Stimulated activated naive CD8-positive, alpha-beta T cell treated with anti-CD3 and anti-CD28 coated beads, Interleukin-15, amount 100 ng/mL, for 72 hours (primary cell): ENCODE measurements at regions not wholly inside any gene's neighbourhood (a gene's known extent, or its start where the extent isn't known, plus 50 kb on each side); places are given as distances from the start of the nearest gene placed in this dataset.
"Not testable (repeated sequence)": the region's sequence is repeated elsewhere in the genome, so short reads cannot be mapped to it uniquely, and the experiment has no call there.

Source experiments
- ATAC-seq: fragments of 150-1000 bp; cut with Tn5 transposase; 2 replicates; pipeline ENCODE4 v1.10.0; 2021; ENCODE audit warnings: mild to moderate bottlenecking, moderate library complexity
- DNase-seq, 2 donors: peaks; one replicate each; pipeline ENCODE4 v3.0.0; 2021 to 2022
- H3K27ac Mint-ChIP-seq, 2 donors: one replicate each; pipeline ENCODE4 v1.8.0; 2022; ENCODE audit warnings: mild to moderate bottlenecking in 2 of 2, mixed read lengths in 2 of 2, moderate library complexity in 2 of 2
- H3K27me3 Mint-ChIP-seq: one replicate; pipeline ENCODE4 v1.8.0; 2022; ENCODE audit warnings: mixed read lengths
- H3K4me1 Mint-ChIP-seq: one replicate; pipeline ENCODE4 v1.8.0; 2022; ENCODE audit warnings: mild to moderate bottlenecking, mixed read lengths
- H3K4me3 Mint-ChIP-seq, 2 donors: one replicate each; pipeline ENCODE4 v1.8.0; 2022; ENCODE audit warnings: mild to moderate bottlenecking in 2 of 2, mixed read lengths in 2 of 2, moderate library complexity in 1 of 2
- H3K9me3 Mint-ChIP-seq, 2 donors: one replicate each; pipeline ENCODE4 v1.8.0; 2022; ENCODE audit warnings: mixed read lengths in 2 of 2

DNA sequence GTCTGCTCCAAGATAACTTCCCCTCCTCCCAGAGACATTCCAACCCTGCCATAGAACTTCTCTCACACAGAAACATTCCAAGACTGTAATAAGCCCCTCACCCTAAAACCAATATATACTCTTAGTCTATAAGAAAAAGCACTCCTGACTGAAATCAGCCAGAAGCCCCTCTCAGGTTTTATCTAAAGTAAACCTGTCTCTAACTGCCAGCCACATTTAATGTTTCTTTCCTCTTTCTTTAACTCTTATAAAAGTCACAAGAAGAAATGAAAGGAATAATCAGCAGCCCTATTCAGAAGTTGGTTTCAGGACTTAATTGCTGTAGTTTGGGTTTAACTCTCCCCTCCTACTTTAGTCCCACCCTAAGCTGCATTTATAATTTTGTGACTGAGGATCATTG, 165.0 kb upstream of the ZCCHC13 start:
- DNase-seq (no peak), ATAC-seq (no peak)

DNA sequence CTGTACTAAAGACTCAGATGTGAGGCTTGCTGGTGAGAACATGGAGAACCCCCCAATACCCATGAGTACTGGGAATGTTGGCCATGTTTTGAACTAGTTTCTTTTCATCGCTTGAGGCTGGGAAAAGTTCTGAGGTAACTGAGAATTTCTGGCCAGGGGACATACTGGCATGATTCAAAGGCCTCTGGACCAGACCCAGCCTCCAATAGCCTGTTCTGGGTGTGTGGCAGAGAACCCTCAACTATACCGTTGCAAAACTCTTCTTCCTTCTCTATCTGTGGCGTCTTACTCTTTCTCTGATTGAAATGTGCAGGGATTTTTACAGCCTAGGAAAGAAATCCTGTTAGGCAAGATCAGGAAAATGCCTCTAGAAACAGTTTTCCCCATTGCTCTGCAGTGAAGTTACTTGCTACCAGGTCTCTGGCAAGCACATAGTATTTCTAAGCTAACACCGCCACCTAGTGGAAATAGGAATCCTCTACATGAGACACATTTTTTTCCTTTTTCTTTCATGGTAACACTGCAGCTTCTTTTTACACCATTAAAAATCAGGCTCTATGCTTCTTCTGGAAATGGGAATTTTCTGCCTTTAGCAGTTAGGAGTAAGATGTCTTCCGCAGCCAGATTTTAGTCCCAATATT, 170.7 kb upstream of the ZCCHC13 start:
- H3K27ac Mint-ChIP-seq: no peak overlapping the region
- DNase-seq (peak; percentile 9 to 12), ATAC-seq (no peak)
- H3K4me1 Mint-ChIP-seq: no peaks in the 10 kb centered on the region
- H3K27me3 Mint-ChIP-seq: no peaks in the 10 kb centered on the region
- H3K4me3 Mint-ChIP-seq: no peak overlapping the region
- no peaks in the 10 kb centered on the region for H3K9me3 Mint-ChIP-seq

More for the DNA sequence above, 165.0 kb upstream of the ZCCHC13 start:
- Mint-ChIP-seq H3K4me3 (no peak overlapping the region), H3K4me1 (no peaks in the 10 kb centered on the region), H3K27me3 (no peaks in the 10 kb centered on the region), H3K9me3 (no peaks in the 10 kb centered on the region), H3K27ac (no peak overlapping the region)

DNA sequence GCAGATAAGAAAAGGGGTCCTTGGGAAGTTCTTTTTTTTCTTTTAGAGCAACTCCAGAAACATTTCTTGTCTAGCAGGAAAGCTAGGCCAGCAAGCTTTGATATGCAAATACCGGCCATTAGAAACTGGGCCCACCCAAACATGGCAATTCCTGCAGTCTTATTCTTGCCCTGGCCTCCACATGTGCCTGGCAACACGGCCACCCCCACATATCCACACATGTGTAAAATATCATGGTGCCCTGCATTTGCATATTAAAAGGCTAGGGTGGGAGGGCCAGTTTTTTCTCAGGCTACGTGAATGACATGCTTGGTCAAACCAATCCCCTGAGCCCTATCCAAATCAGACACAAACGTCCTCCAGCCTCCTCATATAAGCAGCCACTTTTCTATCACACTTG, 171.7 kb upstream of the ZCCHC13 start:
- no peak for DNase-seq

DNA sequence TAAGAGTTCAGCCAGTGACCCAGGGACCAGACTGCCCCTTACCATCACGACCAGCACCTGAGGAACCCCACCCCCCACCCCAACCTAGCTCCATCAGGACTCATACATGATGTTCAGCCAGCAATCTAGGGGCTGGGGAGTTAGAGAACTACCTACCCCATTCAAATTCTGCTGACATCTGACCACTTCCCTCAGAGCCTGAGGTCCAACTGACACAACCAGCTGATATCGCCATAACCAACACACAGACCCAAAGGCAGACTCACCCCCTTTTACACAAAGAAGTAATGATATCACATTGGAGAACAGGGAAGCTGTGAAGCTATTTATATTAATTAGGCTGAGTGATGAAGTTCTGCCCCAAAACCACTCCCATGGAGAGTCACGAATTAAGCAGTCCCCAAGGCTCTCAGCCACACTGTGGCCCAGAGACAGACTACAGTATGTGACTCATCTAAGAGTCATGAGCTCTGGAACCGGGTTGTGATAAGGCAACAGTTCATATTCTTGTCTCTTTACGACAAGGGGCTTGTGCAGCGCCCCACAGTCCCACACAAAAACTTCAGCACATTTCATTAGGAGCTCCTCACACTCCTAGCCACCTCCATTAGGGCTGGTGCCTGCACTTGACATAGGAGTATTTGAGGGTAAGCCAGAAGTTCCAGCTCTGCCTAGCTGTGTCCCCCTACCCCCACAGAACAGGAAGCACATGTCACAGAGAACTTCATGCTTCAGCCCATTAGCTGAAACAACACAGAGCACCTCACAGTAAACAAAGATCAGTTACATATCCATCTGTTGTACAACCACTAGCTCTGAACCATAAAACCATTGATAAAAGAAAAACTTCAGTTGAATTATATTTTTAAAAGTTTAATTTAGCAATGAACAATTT, 184.7 kb upstream of the ZCCHC13 start:
- DNase-seq: no peak
- Mint-ChIP-seq H3K4me3 (no peak overlapping the region), H3K9me3 (no peaks in the 10 kb centered on the region), H3K27me3 (no peaks in the 10 kb centered on the region), H3K27ac (no peak overlapping the region), H3K4me1 (no peaks in the 10 kb centered on the region)
- ATAC-seq: no peak

More for the DNA sequence above, 171.7 kb upstream of the ZCCHC13 start:
- Mint-ChIP-seq H3K27ac (no peak overlapping the region), H3K9me3 (no peaks in the 10 kb centered on the region), H3K4me1 (no peaks in the 10 kb centered on the region), H3K4me3 (no peak overlapping the region), H3K27me3 (no peaks in the 10 kb centered on the region)
- no peak for ATAC-seq

DNA sequence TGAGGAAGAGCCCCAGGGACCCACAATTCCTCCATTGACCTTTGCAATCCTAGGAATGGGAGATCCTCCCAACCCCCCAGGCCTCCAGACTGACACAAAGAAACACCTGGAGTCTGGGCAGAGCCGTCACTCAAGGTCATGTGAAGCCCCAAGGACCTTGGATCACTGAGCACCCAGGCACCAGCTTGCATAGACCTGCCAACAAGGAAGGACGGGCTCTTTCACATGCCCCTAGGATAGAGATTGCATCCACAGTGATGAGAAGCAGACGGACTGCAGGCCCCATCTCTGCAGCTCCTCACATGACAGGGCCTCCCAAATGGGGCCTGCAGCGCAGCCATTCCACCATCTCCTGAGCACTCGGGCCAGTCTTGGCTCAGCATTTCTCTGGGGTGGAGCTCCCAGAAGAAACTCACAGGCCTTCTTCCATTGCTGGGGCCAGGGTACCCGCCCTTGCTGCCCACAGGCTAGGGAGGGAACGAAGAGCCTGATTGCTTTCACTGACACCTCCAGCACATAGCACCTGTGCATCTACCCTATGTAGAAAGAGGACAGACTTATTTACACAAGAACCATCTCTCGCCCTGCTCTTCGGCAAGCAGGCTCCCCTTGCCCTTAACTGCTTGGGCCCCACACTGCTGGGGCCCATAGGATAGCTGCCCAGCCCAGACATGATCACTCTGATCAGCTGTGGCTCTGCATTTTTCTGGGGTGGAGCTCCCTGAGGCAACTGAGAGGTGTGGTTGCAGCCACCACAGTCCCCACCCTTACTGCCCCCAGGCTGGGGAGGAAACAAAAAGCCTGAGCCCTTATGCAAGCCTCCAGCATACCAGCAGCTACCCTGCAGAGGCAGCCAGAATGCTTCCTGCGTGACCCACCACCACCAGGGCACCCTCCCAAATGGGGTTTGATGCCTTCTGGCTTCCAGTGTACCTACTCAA, 185.7 kb upstream of the ZCCHC13 start:
- DNase-seq (no peak), ATAC-seq (no peak)
- no peak overlapping the region for H3K4me3 Mint-ChIP-seq
- no peak overlapping the region for H3K27ac Mint-ChIP-seq
- H3K27me3 Mint-ChIP-seq: no peaks in the 10 kb centered on the region
- no peaks in the 10 kb centered on the region for H3K4me1 Mint-ChIP-seq
- H3K9me3 Mint-ChIP-seq: no peaks in the 10 kb centered on the region

DNA sequence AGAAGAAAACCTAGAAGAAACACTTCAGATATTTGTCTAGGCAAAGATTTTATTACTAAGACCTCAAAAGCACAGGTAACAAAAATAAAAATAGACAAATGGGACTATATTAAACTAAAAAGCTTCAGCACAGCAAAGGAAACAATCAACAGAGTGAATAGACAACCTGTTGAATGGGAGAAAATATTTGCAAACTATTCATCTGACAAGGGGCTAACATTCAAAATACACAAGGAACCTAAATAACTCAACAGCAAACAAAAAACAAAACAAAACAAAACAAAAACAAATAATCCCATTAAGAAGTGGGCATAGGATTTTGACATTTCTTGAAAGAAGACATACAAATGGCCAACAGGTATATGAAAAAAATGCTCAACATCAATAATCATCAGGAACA, 192.7 kb upstream of the ZCCHC13 start:
- Mint-ChIP-seq H3K27me3 (no peaks in the 10 kb centered on the region), H3K27ac (no peak overlapping the region), H3K4me3 (no peak overlapping the region), H3K4me1 (no peaks in the 10 kb centered on the region), H3K9me3 (no peaks in the 10 kb centered on the region)
- ATAC-seq (no peak), DNase-seq (no peak)

DNA sequence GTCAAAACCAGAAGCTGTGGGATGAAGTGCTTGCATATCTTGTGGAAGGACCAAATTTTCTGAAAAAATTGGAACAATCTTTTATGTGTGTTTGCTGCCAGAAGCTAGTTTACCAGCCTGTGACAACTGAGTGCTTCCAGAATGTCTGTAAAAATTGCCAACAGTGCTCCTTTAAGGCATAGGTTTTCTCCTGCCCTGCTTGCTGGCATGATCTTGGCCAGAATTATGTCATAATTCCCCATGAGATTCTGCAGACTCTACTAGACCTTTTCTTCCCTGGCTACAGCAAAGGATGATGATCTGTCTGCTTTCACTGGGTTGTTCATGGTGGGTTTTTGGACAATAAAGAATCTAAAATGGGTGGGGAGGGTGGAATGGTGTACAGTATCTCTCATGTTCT, 196.3 kb upstream of the ZCCHC13 start:
- Mint-ChIP-seq H3K4me3 (no peak overlapping the region), H3K4me1 (no peaks in the 10 kb centered on the region), H3K9me3 (no peaks in the 10 kb centered on the region), H3K27me3 (no peaks in the 10 kb centered on the region), H3K27ac (no peak overlapping the region)
- ATAC-seq: no peak
- no peak for DNase-seq

DNA sequence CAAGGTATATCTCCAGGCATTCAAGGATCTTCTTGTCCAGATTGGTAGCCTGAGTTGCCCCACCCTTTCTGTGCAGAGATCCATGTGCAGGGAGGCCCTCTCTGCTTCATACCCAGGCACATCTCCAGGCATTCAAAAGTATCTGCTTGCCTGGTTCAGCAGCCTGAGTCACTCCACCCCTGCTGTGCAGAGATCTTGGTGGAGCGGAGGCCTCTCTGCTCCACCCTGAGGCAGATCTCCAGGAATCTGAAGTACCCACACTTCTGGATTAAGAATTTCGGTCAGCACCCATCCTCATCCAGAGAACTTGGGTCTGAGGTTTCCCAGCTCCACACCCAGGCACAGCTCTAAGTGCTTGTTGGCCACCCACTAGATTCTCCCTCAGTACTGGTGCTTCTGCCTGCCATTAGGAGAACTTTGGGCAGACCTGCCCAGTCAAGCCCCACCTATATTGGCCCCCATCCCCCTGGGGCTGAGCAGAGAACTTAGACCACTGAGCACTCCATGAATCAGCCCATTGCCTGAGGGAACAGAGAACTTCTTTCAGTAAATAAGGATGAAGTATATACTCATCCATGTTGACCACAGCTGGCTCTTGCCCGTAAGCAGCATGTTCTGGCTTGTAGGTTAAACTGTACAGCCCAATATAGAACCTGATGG, 199.5 kb upstream of the ZCCHC13 start:
- Mint-ChIP-seq H3K4me3 (no peak overlapping the region), H3K27me3 (no peaks in the 10 kb centered on the region), H3K4me1 (no peaks in the 10 kb centered on the region), H3K27ac (no peak overlapping the region), H3K9me3 (no peaks in the 10 kb centered on the region)
- ATAC-seq (no peak), DNase-seq (no peak)

DNA sequence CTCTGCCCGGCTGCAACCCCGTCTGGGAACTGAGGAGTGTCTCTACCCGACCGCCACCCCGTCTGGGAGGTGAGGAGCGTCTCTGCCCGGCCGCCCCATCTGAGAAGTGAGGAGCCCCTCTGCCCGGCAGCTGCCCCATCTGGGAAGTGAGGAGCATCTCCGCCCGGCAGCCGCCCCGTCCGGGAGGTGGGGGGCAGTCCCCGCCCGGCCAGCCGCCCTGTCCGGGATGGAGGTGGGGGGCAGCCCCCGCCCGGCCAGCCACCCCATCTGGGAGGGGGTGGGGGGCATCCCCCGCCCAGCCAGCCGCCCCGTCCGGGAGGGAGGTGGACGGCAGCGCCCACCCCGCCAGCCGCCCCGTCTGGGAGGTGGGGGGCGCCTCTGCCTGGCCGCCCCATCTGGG, 205.6 kb upstream of the ZCCHC13 start:
- H3K27me3 Mint-ChIP-seq, H3K27ac Mint-ChIP-seq, H3K9me3 Mint-ChIP-seq, H3K4me1 Mint-ChIP-seq, ATAC-seq, DNase-seq, H3K4me3 Mint-ChIP-seq: not testable (repeated sequence)

DNA sequence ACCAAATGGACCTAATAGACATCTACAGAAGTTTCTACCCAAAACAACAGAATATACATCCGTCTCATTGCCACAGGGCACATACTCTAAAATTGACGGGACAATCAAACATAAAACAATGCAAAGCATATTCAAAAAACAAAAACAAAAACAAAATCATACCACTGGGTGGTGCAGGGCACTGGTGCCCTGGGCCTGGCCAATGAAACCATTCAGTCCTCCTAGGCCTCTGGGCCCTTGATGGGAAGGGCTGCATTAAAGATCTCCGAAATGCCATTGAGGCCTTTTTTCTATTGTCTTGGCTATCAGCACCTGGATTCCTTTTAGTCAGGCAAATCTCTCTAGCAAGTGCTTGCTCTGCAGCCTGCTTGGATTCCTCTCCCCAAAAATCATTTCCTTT, 213.9 kb upstream of the ZCCHC13 start:
- H3K4me1 Mint-ChIP-seq: no peaks in the 10 kb centered on the region
- no peak for DNase-seq
- no peak for ATAC-seq
- H3K9me3 Mint-ChIP-seq: peaks cover 0 to 28% of the 10 kb centered on the region in 2 donors
- no peak overlapping the region for H3K27ac Mint-ChIP-seq
- no peaks in the 10 kb centered on the region for H3K27me3 Mint-ChIP-seq
- H3K4me3 Mint-ChIP-seq: no peak overlapping the region

DNA sequence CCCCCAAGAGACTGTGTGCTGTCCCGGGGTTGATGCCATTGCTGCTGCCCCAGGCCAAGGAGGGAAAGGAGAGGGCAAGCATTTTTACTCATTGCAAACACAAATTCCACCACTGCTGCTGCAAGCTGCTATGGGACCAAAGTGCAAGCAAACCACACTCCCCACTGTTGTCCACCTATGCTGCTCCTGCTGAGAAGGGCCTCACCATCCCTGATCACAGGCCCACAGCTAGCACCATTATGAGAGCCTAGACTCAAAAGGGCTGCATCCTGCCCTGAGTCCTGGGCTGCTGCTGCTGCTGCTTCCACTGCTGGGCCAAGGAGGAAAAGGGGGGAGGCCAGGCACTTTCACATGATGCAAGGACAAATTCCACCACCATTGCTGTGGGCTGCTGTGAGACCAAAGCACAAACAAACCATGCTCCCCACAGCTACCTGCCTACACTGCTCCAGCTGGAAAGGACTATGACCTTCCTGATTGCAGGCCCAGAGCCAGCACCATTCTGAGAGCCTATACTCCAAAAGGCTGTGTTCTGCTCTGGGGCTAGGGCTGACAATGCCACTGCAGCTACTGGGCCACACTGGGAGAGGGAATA, 218.2 kb upstream of the ZCCHC13 start:
- Mint-ChIP-seq H3K27me3 (no peaks in the 10 kb centered on the region), H3K4me3 (no peak overlapping the region), H3K4me1 (no peaks in the 10 kb centered on the region), H3K9me3 (peaks cover 0 to 26% of the 10 kb centered on the region in 2 donors), H3K27ac (no peak overlapping the region)
- ATAC-seq: no peak
- no peak for DNase-seq

DNA sequence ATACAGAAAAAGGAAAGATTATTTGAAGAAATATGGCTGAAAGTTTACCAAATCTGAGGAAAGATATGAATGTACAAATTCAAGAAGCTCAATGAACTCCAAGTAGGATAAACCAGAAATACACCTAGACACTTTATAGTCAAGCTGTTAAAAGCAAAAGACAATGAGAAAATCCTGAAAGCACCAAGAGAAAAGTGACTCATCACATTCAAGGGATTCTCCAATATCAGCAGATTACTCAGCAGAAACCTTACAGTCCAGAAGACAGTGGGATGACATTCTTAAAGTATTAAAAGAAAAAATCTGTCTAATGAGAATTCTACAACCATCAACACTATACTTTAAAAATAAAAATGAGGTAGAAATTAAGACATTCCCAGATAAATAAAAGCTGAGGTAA, 223.8 kb upstream of the ZCCHC13 start:
- no peaks in the 10 kb centered on the region for H3K27me3 Mint-ChIP-seq
- DNase-seq (no peak), ATAC-seq (no peak)
- no peaks in the 10 kb centered on the region for H3K4me1 Mint-ChIP-seq
- no peak overlapping the region for H3K4me3 Mint-ChIP-seq
- H3K9me3 Mint-ChIP-seq: peaks cover 15 to 35% of the 10 kb centered on the region in 2 donors
- no peak overlapping the region for H3K27ac Mint-ChIP-seq

DNA sequence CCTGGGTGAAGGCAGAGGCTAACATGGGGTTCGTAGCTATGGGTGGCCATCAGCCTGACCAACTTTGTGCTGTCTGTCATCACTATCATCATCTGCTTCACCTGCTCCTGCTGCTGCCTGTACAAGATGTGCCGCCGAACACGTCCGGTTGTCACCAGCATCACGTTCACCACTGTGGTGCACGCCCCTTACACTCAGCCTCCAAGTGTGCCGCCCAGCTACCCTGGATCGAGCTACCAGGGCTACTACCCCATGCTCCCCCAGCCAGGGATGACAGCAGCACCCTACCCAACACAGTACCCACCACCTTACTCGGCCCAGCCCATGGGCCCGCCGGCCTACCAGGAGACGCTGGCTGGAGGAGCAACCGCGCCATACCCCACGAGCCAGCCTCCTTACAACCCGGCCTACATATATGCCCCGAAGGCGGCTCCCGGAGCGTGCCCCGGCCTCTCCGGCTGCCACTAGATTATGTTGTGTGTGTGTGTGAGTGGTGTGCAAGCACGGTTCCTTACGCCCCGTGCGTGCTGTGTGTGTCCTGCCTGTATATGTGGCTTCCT, 213.4 kb upstream of the XIST start:
- ATAC-seq: no peak
- Mint-ChIP-seq H3K4me3 (no peak overlapping the region), H3K27ac (no peak overlapping the region), H3K4me1 (peaks cover 7% of the 10 kb centered on the region), H3K9me3 (peaks cover 5 to 17% of the 10 kb centered on the region in 2 donors), H3K27me3 (no peaks in the 10 kb centered on the region)
- no peak for DNase-seq

DNA sequence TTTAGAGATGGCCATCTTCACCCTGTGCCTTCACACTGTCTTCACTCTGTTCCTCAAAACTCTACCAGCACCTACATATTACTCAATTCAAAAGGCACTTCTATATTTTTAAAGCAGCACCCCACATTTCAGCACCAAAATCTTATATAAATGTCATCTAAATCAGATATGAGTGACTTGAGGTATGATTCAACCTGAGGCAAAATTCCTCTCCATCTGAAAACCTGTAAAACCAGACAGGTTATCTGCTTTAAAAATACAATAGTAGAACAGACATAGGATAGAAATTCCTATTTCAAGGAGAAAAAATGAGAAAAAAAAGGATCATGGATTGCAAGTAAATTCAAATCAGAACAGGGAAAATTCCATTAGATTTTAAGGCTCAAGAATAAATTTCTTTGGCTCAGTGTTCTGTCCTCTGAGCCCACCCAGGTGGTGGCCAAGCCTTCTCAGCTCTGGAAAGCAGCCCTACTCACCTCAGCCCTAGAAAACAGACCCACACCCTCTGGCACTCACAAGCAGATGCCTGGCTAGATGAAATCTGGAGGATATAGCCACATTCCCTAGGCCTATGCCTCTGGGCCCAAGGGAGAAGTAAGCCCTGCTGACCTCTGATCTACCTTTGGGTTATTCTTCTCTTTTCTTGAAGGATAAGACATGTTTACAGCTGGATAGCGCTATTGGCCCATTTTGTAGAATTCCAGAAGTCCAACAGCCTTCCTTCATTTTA, 211.1 kb upstream of the XIST start:
- Mint-ChIP-seq H3K4me3 (no peak overlapping the region), H3K27ac (no peak overlapping the region), H3K9me3 (peaks cover 3 to 11% of the 10 kb centered on the region in 2 donors), H3K4me1 (peaks cover 7% of the 10 kb centered on the region), H3K27me3 (no peaks in the 10 kb centered on the region)
- DNase-seq (no peak), ATAC-seq (no peak)
